K562 (cell line): ENCODE measurements at regions not wholly inside any gene's neighbourhood (a gene's known extent, or its start where the extent isn't known, plus 50 kb on each side); places are given as distances from the start of the nearest gene placed in this dataset.
A peak's percentile ranks its signal among the peaks of the same experiment; 100 is the strongest.

Experiments used
- ATAC-seq: fragments of 200-7000 bp; cut with Tn5 transposase; 3 replicates; pipeline ENCODE4 v1.9.1; 2020; ENCODE audit warnings: moderate library complexity
- BruUV-seq: library from RNA; stranded (reverse); fragments of 400-500 nt; replicated peaks from 2 replicates; lab custom pipeline; 2021; lab: Mats Ljungman, UMichigan
- CTCF ChIA-PET: fragments of 300-600 bp; formaldehyde crosslinking; extraction: SDS; loops from one replicate; lab custom pipeline; 2021; ENCODE audit warnings: low intra/inter-chr PET ratio; lab: Yijun Ruan, JAX
- POLR2A ChIA-PET: fragments of 300-600, 350-650 bp; sonication (Branson Sonifier 250); formaldehyde crosslinking; extraction: SDS; loops from one replicate; lab custom pipeline; 2021; ENCODE audit warnings: antibody characterized with exemption, inconsistent platforms; lab: Yijun Ruan, JAX
- DNase-seq, 4 experiments: peaks; one replicate each; pipeline versions ENCODE4 v3.0.0 to v3.0.0-alpha.2; 2011 to 2018; ENCODE audit warnings: low spot score in 3 of 4, mixed read lengths in 3 of 4; ENCODE audit errors: extremely low read depth in 1 of 4
- FAIRE-seq: peaks from 2 replicates; lab custom pipeline; 2011; peaks lifted over from hg19 to GRCh38; lab: Jason Lieb, UNC
- H2AFZ ChIP-seq: 2 replicates; pipeline ENCODE4 v1.6.0; 2011; ENCODE audit warnings: low read depth, low read length, control low read depth, inconsistent platforms
- H3K27ac ChIP-seq: fragments of 200-600 bp; 3 replicates; pipeline ENCODE4 v1.8.0; 2011; ENCODE audit warnings: low read depth, mild to moderate bottlenecking, control low read depth, inconsistent platforms, low read length, moderate library complexity, mixed read lengths; ENCODE audit errors: extremely low read depth
- H3K27me3 ChIP-seq, 2 experiments: fragments of 300-600 bp in 1 of 2; 2 replicates in 1 of 2; 3 replicates in 1 of 2; pipeline versions ENCODE4 v1.6.0 to v1.8.0; 2011; ENCODE audit warnings: inconsistent platforms in 2 of 2, low read length in 2 of 2, mild to moderate bottlenecking in 1 of 2, mixed read lengths in 1 of 2, moderate library complexity in 1 of 2; ENCODE audit not compliant: control insufficient read depth in 2 of 2, insufficient read depth in 2 of 2
- H3K36me3 ChIP-seq: fragments of 300-600 bp; 3 replicates; pipeline ENCODE4 v1.8.0; 2011; ENCODE audit warnings: mild to moderate bottlenecking, low read length, inconsistent platforms; ENCODE audit not compliant: control insufficient read depth, insufficient read depth
- H3K4me1 ChIP-seq, 2 experiments: fragments of 200-600 bp in 1 of 2; replicated peaks in 1 of 2; 2 replicates in 1 of 2; 3 replicates in 1 of 2; pipeline versions ENCODE4 v1.5.1 to v1.8.0; 2011; ENCODE audit warnings: inconsistent platforms in 2 of 2, low read length in 2 of 2, mild to moderate bottlenecking in 1 of 2, mixed read lengths in 1 of 2, moderate library complexity in 1 of 2; ENCODE audit not compliant: control insufficient read depth in 2 of 2, insufficient read depth in 2 of 2
- H3K4me2 ChIP-seq: 2 replicates; pipeline ENCODE4 v1.6.1; 2011; ENCODE audit warnings: low read length, control low read depth, inconsistent platforms, mixed read lengths; ENCODE audit not compliant: insufficient read depth
- H3K4me3 ChIP-seq: fragments of 200-600 bp; sonication (generic), shearing (Covaris generic); 2 replicates; pipeline ENCODE4 v1.5.1; 2016; ENCODE audit warnings: control low read depth, inconsistent platforms
- H3K79me2 ChIP-seq: fragments of 200-600 bp; 3 replicates; pipeline ENCODE4 v1.8.0; 2011; ENCODE audit warnings: low read length, inconsistent platforms; ENCODE audit not compliant: control insufficient read depth, insufficient read depth
- H3K9ac ChIP-seq, 2 experiments: 2 replicates each; pipeline versions ENCODE4 v1.6.0 to v1.6.1; 2011; ENCODE audit warnings: low read depth in 2 of 2, low read length in 2 of 2, control low read depth in 1 of 2, inconsistent platforms in 1 of 2, mild to moderate bottlenecking in 1 of 2, mixed read lengths in 1 of 2; ENCODE audit not compliant: insufficient read depth in 1 of 2
- H3K9me1 ChIP-seq: one replicate; pipeline ENCODE4 v1.6.0; 2011; ENCODE audit warnings: inconsistent platforms, mild to moderate bottlenecking, low read length, moderate library complexity; ENCODE audit not compliant: control insufficient read depth, insufficient read depth
- H3K9me3 ChIP-seq: replicated peaks from 2 replicates; pipeline ENCODE4 v1.5.1; 2011; ENCODE audit warnings: low read depth, low read length, inconsistent platforms; ENCODE audit not compliant: control insufficient read depth, insufficient read depth
- H4K20me1 ChIP-seq: replicated peaks from 2 replicates; pipeline ENCODE4 v1.6.1; 2011; ENCODE audit warnings: low read length, inconsistent platforms, mixed read lengths; ENCODE audit not compliant: control insufficient read depth, insufficient read depth
- ARID1B ChIP-seq: fragments of 450-650 bp; IDR thresholded peaks from 2 replicates; pipeline ENCODE4 v1.6.1; 2016; ENCODE audit warnings: antibody characterized with exemption, mild to moderate bottlenecking, inconsistent platforms
- CBFA2T3 ChIP-seq: fragments of 450-650 bp; IDR thresholded peaks from 2 replicates; pipeline ENCODE4 v1.6.1; 2017
- KLF6 ChIP-seq: fragments of 250-450 bp; sonication (Bioruptor Pico); IDR thresholded peaks from 2 replicates; pipeline ENCODE4 v1.4.0; 2020; ENCODE audit warnings: mild to moderate bottlenecking, moderate library complexity, borderline replicate concordance
- MECOM ChIP-seq: fragments of 250-450 bp; sonication (Bioruptor Pico); IDR thresholded peaks from 2 replicates; pipeline ENCODE4 v1.8.0; 2022; ENCODE audit warnings: inconsistent platforms
- MEIS2 ChIP-seq: fragments of 450-650 bp; IDR thresholded peaks from 2 replicates; pipeline ENCODE4 v1.6.1; 2014; ENCODE audit warnings: mild to moderate bottlenecking; ENCODE audit not compliant: partially characterized antibody
- NCOR1 ChIP-seq: fragments of 450-650 bp; IDR thresholded peaks from 2 replicates; pipeline ENCODE4 v1.6.1; 2016; ENCODE audit warnings: mild to moderate bottlenecking, moderate library complexity
- NR2C1 ChIP-seq, 2 experiments: fragments of 450-650 bp; IDR thresholded peaks; 2 replicates each; pipeline ENCODE4 v1.6.1; 2017; ENCODE audit warnings: mild to moderate bottlenecking in 2 of 2, antibody characterized with exemption in 1 of 2, inconsistent platforms in 1 of 2, missing compliant biosample characterization in 1 of 2, missing genetic modification characterization in 1 of 2
- SMAD3 ChIP-seq: fragments of 450-650 bp; formaldehyde crosslinking; conservative IDR thresholded peaks from 2 replicates; pipeline ENCODE4 v1.4.0; 2020; ENCODE audit warnings: mild to moderate bottlenecking
- TAL1 ChIP-seq: fragments of 450-650 bp; IDR thresholded peaks from 2 replicates; pipeline ENCODE4 v1.6.1; 2016; ENCODE audit warnings: mild to moderate bottlenecking
- TFAM ChIP-seq: fragments of 250-450 bp; sonication (Bioruptor Pico); conservative IDR thresholded peaks from 2 replicates; pipeline ENCODE4 v1.5.0; 2021; ENCODE audit warnings: mild to moderate bottlenecking, moderate library complexity
- XRCC4 ChIP-seq: IDR thresholded peaks from one replicate; pipeline ENCODE4 v1.6.1; 2011; ENCODE audit not compliant: insufficient read depth, insufficient read length; ENCODE audit errors: extremely low read depth
- ZFP1 ChIP-seq: fragments of 450-650 bp; formaldehyde crosslinking; IDR thresholded peaks from 2 replicates; pipeline ENCODE4 v1.4.0; 2020; ENCODE audit warnings: mild to moderate bottlenecking, mixed read lengths
- ZNF175 ChIP-seq: fragments of 200-800 bp; sonication (Bioruptor generic); IDR thresholded peaks from 2 replicates; pipeline ENCODE4 v1.6.1; 2016; ENCODE audit warnings: low read depth, mild to moderate bottlenecking, missing genetic modification characterization, missing compliant biosample characterization
- ZNF311 ChIP-seq: fragments of 250-450 bp; sonication (Bioruptor Pico); IDR thresholded peaks from 2 replicates; pipeline ENCODE4 v1.4.0; 2020; ENCODE audit warnings: mild to moderate bottlenecking, moderate library complexity
- ZNF740 ChIP-seq, 3 experiments: fragments of 200-800 bp in 1 of 3; sonication (Bioruptor generic) in 1 of 3; sonication (generic) in 1 of 3; formaldehyde crosslinking in 1 of 3; IDR thresholded peaks; 2 replicates each; pipeline versions ENCODE4 v1.6.1 to v1.8.0; 2016 to 2022; ENCODE audit warnings: mild to moderate bottlenecking in 2 of 3, missing compliant biosample characterization in 2 of 3, missing genetic modification characterization in 2 of 3, missing genetic modification reagents in 1 of 3
- ZNF766 ChIP-seq: fragments of 200-800 bp; sonication (Bioruptor generic); conservative IDR thresholded peaks from 2 replicates; pipeline ENCODE4 v1.6.1; 2016; ENCODE audit warnings: missing genetic modification characterization, missing compliant biosample characterization
- WGBS: fragments of 100-300 bp; shearing (Covaris generic); methylation state at CpG from one replicate; pipeline ENCODE4 v1.1.6; 2016; ENCODE audit warnings: low coverage, mixed read lengths; ENCODE audit not compliant: insufficient coverage; ENCODE audit errors: missing lambda C conversion rate; 5-methylcytosine and 5-hydroxymethylcytosine counted together
- in situ Hi-C: fragments of 300-500 bp; cut with MboI; formaldehyde crosslinking; loops from 4 replicates; pipeline ENCODE4 v1.15.0; 2018; ENCODE audit warnings: inconsistent platforms, mixed read lengths
- intact Hi-C: fragments of 100-400 bp; cut with micrococcal nuclease; formaldehyde crosslinking; loops from 2 replicates; pipeline ENCODE4 v1.14.2; 2022
- TF ChIP-seq, protein P1 (sequence below), 2 experiments: fragments of 200-800 bp in 1 of 2; sonication (Bioruptor generic) in 1 of 2; sonication (generic) in 1 of 2; formaldehyde crosslinking in 1 of 2; IDR thresholded peaks in 1 of 2; conservative IDR thresholded peaks in 1 of 2; 2 replicates each; pipeline versions ENCODE4 v1.5.0 to v1.6.1; 2016 to 2020; ENCODE audit warnings: missing compliant biosample characterization in 1 of 2, missing genetic modification characterization in 1 of 2, missing genetic modification reagents in 1 of 2
- TF ChIP-seq, protein P2 (sequence below): fragments of 250-450 bp; sonication (Bioruptor Pico); IDR thresholded peaks from 2 replicates; pipeline ENCODE4 v1.9.0; 2021; ENCODE audit warnings: mild to moderate bottlenecking
- TF ChIP-seq, protein P3 (sequence below): fragments of 450-650 bp; formaldehyde crosslinking; IDR thresholded peaks from 2 replicates; pipeline ENCODE4 v1.4.0; 2020; ENCODE audit warnings: mild to moderate bottlenecking, moderate library complexity

- Histone ChIP-seq H4K20me1 (no peaks in the 10 kb centered on the region), H3K9me3 (no peaks in the 10 kb centered on the region), H3K27me3 (no peaks in the 10 kb centered on the region), H3K79me2 (no peaks in the 10 kb centered on the region), H3K27ac (no peak overlapping the region), H3K36me3 (no peaks in the 10 kb centered on the region), H3K4me3 (no peak overlapping the region), H3K4me2 (no peak overlapping the region), H3K9ac (no peak overlapping the region), H3K4me1 (peaks cover 0 to 5% of the 10 kb centered on the region in 2 experiments; a peak in 2 of 5 replicates), H2AFZ (no peak overlapping the region), H3K9me1 (no peaks in the 10 kb centered on the region)
- ChIA-PET CTCF (no interaction called here), POLR2A (no interaction called here)
- DNase-seq = no peak
- in situ Hi-C loops (no loop called here), intact Hi-C loops (no loop called here)
- no TSS peak for BruUV-seq
- no peak for ATAC-seq
- FAIRE-seq = no peak
- 7% methylated on average over 4 of the region's 4 CpGs for WGBS
- TF ChIP-seq MEIS2 = peak; percentile 82
- peak; percentile 65; the same call in 1 of the 2 replicates for TF ChIP-seq ZFP1 (CRISPR knock-in tag)
- TF ChIP-seq ZNF311 = no peak
- no peak for TF ChIP-seq ZNF740 (CRISPR knock-in tag; IDR thresholded peaks at IDR 0.05)
- peak in 1 of 2 experiments; percentile 51; a peak in 1 of 4 replicates for TF ChIP-seq ZNF740 (tag; IDR thresholded peaks at IDR 0.05)
- TF ChIP-seq, protein P1, sequence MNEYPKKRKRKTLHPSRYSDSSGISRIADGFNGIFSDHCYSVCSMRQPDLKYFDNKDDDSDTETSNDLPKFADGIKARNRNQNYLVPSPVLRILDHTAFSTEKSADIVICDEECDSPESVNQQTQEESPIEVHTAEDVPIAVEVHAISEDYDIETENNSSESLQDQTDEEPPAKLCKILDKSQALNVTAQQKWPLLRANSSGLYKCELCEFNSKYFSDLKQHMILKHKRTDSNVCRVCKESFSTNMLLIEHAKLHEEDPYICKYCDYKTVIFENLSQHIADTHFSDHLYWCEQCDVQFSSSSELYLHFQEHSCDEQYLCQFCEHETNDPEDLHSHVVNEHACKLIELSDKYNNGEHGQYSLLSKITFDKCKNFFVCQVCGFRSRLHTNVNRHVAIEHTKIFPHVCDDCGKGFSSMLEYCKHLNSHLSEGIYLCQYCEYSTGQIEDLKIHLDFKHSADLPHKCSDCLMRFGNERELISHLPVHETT (CRISPR knock-in tag; conservative IDR thresholded peaks at IDR 0.05 in 1 of 2, IDR thresholded peaks at IDR 0.05 in 1 of 2) = peak in 1 of 2 experiments; percentile 87; a peak in 2 of 4 replicates
- TF ChIP-seq ZNF766 (CRISPR knock-in tag) = peak; percentile 83; the same call in 1 of the 2 replicates
- no peak for TF ChIP-seq XRCC4
- TF ChIP-seq, protein P2, sequence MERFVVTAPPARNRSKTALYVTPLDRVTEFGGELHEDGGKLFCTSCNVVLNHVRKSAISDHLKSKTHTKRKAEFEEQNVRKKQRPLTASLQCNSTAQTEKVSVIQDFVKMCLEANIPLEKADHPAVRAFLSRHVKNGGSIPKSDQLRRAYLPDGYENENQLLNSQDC (CRISPR knock-in tag) = no peak
- TF ChIP-seq CBFA2T3 = peak; percentile 75
- TF ChIP-seq, protein P3, sequence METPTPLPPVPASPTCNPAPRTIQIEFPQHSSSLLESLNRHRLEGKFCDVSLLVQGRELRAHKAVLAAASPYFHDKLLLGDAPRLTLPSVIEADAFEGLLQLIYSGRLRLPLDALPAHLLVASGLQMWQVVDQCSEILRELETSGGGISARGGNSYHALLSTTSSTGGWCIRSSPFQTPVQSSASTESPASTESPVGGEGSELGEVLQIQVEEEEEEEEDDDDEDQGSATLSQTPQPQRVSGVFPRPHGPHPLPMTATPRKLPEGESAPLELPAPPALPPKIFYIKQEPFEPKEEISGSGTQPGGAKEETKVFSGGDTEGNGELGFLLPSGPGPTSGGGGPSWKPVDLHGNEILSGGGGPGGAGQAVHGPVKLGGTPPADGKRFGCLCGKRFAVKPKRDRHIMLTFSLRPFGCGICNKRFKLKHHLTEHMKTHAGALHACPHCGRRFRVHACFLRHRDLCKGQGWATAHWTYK (CRISPR knock-in tag) = peak; percentile 79
- no peak for TF ChIP-seq NR2C1 (IDR thresholded peaks at IDR 0.05)
- TF ChIP-seq NR2C1 (tag; IDR thresholded peaks at IDR 0.05) = 0 out of 2 replicates have a peak, but pooled peaks have one; percentile 26
- peak; percentile 80 for TF ChIP-seq SMAD3
- TF ChIP-seq MECOM (CRISPR knock-in tag) = no peak
- TF ChIP-seq ZNF175 (CRISPR knock-in tag) = peak; percentile 84; the same call in 1 of the 2 replicates
- peak; percentile 42 for TF ChIP-seq ARID1B
- TF ChIP-seq TFAM (CRISPR knock-in tag) = no peak
- no peak for TF ChIP-seq KLF6 (CRISPR knock-in tag)
- TF ChIP-seq NCOR1 = peak; percentile 21; the same call in 1 of the 2 replicates
- peak; percentile 65 for TF ChIP-seq TAL1
These were observed 85.9 kb downstream of the MAGED4 start for GRCh38 chrX:52270453-52271116.
